ES-I3 (cell line): ENCODE measurements at regions not wholly inside any gene's neighbourhood (a gene's known extent, or its start where the extent isn't known, plus 50 kb on each side); places are given as distances from the start of the nearest gene placed in this dataset.

Source experiments
- H3K36me3 ChIP-seq: 2 replicates; pipeline ENCODE4 v1.6.1; 2013; ENCODE audit warnings: mild to moderate bottlenecking, low read length, control low read depth, moderate library complexity; ENCODE audit not compliant: insufficient read depth
- H3K4me1 ChIP-seq: 2 replicates; pipeline ENCODE4 v1.6.1; 2013; ENCODE audit warnings: mild to moderate bottlenecking, control low read depth, low read length; ENCODE audit not compliant: insufficient read depth
- H3K9ac ChIP-seq: 2 replicates; pipeline ENCODE4 v1.6.1; 2013; ENCODE audit warnings: low read depth, mild to moderate bottlenecking, low read length, moderate library complexity
- H3K9me3 ChIP-seq: 2 replicates; pipeline ENCODE4 v1.6.1; 2013; ENCODE audit warnings: mild to moderate bottlenecking, low read length, moderate library complexity; ENCODE audit not compliant: control insufficient read depth, insufficient read depth

GRCh38 chr10:8468477-8468876 lies 414.0 kb downstream of the GATA3 start:
- Histone ChIP-seq H3K4me1 (no peaks in the 10 kb centered on the region), H3K9me3 (peaks cover 3% of the 10 kb centered on the region; the same call in 1 of the 2 replicates), H3K9ac (no peak overlapping the region), H3K36me3 (no peaks in the 10 kb centered on the region)

DNA sequence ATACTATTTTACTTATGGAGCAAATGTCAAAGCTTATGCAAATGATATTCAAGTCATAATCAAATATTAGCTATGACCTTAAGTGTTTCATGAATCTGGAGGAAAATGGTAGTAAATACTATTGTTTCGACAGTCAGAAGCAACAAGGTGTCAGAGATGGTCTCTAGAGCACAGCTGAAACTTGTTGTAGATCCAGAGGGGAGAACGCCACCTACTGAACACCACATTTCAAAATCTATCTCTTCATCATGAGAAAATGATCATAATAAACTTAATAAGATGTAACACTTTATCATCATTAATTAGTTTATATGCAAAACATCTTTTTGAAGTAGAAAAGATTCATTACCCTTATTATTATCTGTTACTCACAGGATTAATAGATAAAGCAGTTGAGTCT lies 418.7 kb downstream of the GATA3 start:
- Histone ChIP-seq H3K36me3 (no peaks in the 10 kb centered on the region), H3K4me1 (no peaks in the 10 kb centered on the region), H3K9me3 (peaks cover 6% of the 10 kb centered on the region; the same call in 1 of the 2 replicates), H3K9ac (no peak overlapping the region)

- no peaks in the 10 kb centered on the region for H3K4me1 ChIP-seq
- H3K9ac ChIP-seq = no peak overlapping the region
- H3K9me3 ChIP-seq = peaks cover 3% of the 10 kb centered on the region; the same call in 1 of the 2 replicates
- H3K36me3 ChIP-seq = no peaks in the 10 kb centered on the region
Observed at GRCh38 chr10:8477300-8477699, 422.8 kb downstream of the GATA3 start.

GRCh38 chr10:8481718-8482504 lies 427.4 kb downstream of the GATA3 start:
- H3K4me1 ChIP-seq = peaks cover 3% of the 10 kb centered on the region; the same call in 1 of the 2 replicates
- H3K36me3 ChIP-seq = no peaks in the 10 kb centered on the region
- H3K9me3 ChIP-seq = 0 out of 2 replicates have a peak, but pooled peaks cover 3% of the 10 kb centered on the region
- no peak overlapping the region for H3K9ac ChIP-seq

DNA sequence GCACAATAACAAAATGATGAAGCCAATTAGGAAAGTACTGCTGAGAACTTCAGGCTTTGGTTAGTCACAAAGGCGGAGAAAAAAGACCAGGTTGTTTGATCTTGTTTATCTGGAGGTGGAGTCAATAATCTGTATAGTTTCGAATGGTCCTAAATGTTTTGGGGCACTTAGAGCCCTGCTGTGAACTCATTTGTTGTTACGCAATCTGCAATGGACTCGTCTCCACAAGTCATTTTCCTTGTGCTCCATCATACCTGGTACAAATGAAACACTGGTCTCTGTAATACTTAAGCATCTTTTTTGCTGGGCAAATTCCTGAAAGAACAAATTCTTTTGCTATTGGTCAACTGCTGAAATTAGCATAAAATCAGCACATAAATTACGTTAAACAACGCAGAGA lies 430.5 kb downstream of the GATA3 start:
- Histone ChIP-seq H3K36me3 (no peaks in the 10 kb centered on the region), H3K4me1 (peaks cover 7% of the 10 kb centered on the region), H3K9me3 (no peaks in the 10 kb centered on the region), H3K9ac (no peak overlapping the region)

DNA sequence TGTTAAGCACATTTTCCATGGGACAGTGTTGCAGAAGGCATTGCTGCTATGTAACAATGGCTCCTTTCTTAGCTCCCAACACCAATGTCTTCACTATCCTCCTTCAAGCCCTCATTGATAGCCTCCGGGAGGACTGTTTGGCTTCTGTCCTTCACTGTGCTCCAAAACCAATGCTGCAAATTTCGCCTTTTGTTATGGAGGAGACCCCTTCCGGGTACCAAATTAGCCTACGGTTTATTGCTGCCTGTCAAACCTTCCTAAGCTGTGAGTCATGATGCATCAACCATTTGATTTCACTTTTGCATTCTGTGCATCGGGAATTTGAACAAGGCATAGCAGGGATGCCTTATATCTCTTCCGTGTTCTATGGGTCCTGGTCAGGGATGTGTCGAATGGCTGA lies 432.9 kb downstream of the GATA3 start:
- Histone ChIP-seq H3K36me3 (no peaks in the 10 kb centered on the region), H3K9me3 (no peaks in the 10 kb centered on the region)

GRCh38 chr10:8489232-8489631 lies 434.7 kb downstream of the GATA3 start:
- no peak overlapping the region for H3K9ac ChIP-seq
- H3K4me1 ChIP-seq = peaks cover 7% of the 10 kb centered on the region
- H3K36me3 ChIP-seq = no peaks in the 10 kb centered on the region
- no peaks in the 10 kb centered on the region for H3K9me3 ChIP-seq

More for the DNA sequence above, 432.9 kb downstream of the GATA3 start:
- peaks cover 7% of the 10 kb centered on the region for H3K4me1 ChIP-seq
- H3K9ac ChIP-seq = no peak overlapping the region

- no peaks in the 10 kb centered on the region for H3K36me3 ChIP-seq
- no peaks in the 10 kb centered on the region for H3K9me3 ChIP-seq
- H3K4me1 ChIP-seq = peaks cover 7% of the 10 kb centered on the region
- H3K9ac ChIP-seq = no peak overlapping the region
Observed at GRCh38 chr10:8489823-8490222, 435.3 kb downstream of the GATA3 start.

- H3K4me1 ChIP-seq = no peaks in the 10 kb centered on the region; the same call in 1 of the 2 replicates
- no peaks in the 10 kb centered on the region for H3K9me3 ChIP-seq
- H3K9ac ChIP-seq = no peak overlapping the region
- no peaks in the 10 kb centered on the region for H3K36me3 ChIP-seq
Observed at GRCh38 chr10:8498290-8498689, 443.8 kb downstream of the GATA3 start.

DNA sequence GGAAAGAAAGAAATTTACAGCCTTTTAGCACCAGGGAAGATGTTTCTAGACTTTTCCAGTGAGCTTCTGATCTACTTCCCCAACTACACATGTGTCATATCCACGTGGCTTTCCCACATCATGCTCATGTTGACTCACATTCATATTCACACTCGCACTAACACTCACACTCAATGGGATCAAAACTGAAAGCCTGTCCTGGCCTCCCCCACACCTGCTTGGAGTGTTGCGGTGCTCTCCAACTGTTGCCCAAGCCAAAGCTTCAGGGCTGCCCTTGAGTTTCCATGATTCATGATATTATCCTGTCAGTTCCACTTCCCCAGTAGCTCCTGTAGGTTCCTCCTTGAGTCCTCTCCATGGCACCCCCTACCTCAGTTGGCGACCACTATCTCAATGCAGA lies 444.4 kb downstream of the GATA3 start:
- Histone ChIP-seq H3K4me1 (no peaks in the 10 kb centered on the region; the same call in 1 of the 2 replicates), H3K9ac (no peak overlapping the region), H3K9me3 (no peaks in the 10 kb centered on the region), H3K36me3 (no peaks in the 10 kb centered on the region)

DNA sequence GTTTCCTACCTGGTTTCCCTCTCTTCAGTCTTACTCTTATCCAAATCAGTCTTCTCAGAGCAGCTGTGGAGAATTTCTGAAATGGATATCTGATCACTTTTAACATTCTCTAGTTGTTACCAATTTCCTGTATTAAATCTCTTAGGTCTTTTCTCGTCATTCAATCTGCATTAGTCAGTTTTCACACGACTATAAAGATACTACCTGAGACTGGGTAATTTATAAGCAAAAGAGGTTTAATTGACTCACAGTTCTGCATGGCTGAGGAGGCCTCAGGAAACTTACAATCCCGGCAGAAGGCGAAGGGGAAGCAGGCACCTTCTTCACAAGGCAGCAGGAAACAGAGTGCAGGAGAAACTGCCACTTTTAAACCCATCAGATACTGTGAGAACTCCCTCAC lies 444.8 kb downstream of the GATA3 start:
- Histone ChIP-seq H3K9me3 (no peaks in the 10 kb centered on the region), H3K36me3 (no peaks in the 10 kb centered on the region), H3K9ac (no peak overlapping the region), H3K4me1 (no peaks in the 10 kb centered on the region; the same call in 1 of the 2 replicates)

GRCh38 chr10:8499752-8500390 lies 445.4 kb downstream of the GATA3 start:
- no peaks in the 10 kb centered on the region for H3K9me3 ChIP-seq

DNA sequence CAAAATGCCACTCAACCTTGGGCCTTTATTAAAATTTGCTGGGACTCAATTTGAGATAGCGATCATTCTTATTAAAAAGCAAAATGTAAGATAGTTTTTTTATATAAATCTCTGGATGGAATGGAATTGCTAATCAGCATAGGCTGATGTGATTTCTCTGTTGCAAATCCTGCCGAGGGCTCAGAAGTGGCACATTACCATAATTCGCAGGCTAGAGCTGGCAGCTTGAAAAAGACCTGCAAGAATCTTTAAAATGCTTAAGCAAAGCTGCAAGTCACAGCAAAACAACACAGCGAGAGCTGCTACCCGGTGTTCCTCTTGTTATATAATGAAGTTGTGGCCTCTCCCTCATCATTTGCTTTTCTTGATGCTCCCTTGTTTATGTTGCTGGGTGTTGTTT lies 448.1 kb downstream of the GATA3 start:
- Histone ChIP-seq H3K9me3 (no peaks in the 10 kb centered on the region), H3K9ac (no peak overlapping the region), H3K4me1 (peaks cover 5% of the 10 kb centered on the region; the same call in 1 of the 2 replicates), H3K36me3 (no peaks in the 10 kb centered on the region)

More at GRCh38 chr10:8499752-8500390, 445.4 kb downstream of the GATA3 start:
- no peaks in the 10 kb centered on the region for H3K36me3 ChIP-seq
- peaks cover 5% of the 10 kb centered on the region; the same call in 1 of the 2 replicates for H3K4me1 ChIP-seq
- H3K9ac ChIP-seq = no peak overlapping the region

DNA sequence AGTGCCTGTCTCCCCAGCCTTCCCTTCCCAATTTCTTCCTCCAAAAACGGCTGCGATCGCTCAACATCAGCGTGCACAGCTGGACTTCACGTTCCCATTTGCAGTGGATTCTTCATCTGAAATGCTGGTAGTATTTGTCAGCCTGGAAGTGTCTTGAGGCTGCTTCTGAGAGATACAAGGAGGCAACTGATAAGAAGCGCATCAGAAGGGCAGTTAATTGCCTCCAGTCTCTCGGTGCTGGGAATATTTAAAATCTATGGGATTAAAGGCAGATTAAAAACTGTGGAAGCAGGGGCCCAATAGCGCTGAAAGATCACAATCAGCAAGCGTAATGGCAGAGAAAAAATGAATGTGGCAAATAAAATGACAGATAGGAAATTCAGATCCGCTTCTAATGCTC lies 450.0 kb downstream of the GATA3 start:
- H3K4me1 ChIP-seq = peaks cover 9% of the 10 kb centered on the region; the same call in 1 of the 2 replicates
- no peaks in the 10 kb centered on the region for H3K36me3 ChIP-seq
- H3K9me3 ChIP-seq = no peaks in the 10 kb centered on the region
- H3K9ac ChIP-seq = no peak overlapping the region

- Histone ChIP-seq H3K36me3 (no peaks in the 10 kb centered on the region), H3K9me3 (no peaks in the 10 kb centered on the region), H3K9ac (no peak overlapping the region), H3K4me1 (peaks cover 27% of the 10 kb centered on the region)
Observed at GRCh38 chr10:8507156-8507555, 452.7 kb downstream of the GATA3 start.
